ENCODE measurements at regions not wholly inside any gene's neighbourhood (a gene's known extent, or its start where the extent isn't known, plus 50 kb on each side); places are given as distances from the start of the nearest gene placed in this dataset.

- no peak for DNase-seq (ENCODE audit: low read depth in 2 of 2)
Observed at GRCh38 chr11:41971592-41971991, 512.1 kb upstream of the LRRC4C start.

GRCh38 chr11:41978945-41979344, 519.5 kb upstream of the LRRC4C start:
- no peak for DNase-seq (ENCODE audit: low read depth in 2 of 2)

- no peak for DNase-seq (ENCODE audit: low read depth in 2 of 2)
Observed at GRCh38 chr11:41980741-41981140, 521.3 kb upstream of the LRRC4C start.

GRCh38 chr11:41982276-41982675, 522.8 kb upstream of the LRRC4C start:
- DNase-seq (ENCODE audit: low read depth in 2 of 2): no peak

DNA sequence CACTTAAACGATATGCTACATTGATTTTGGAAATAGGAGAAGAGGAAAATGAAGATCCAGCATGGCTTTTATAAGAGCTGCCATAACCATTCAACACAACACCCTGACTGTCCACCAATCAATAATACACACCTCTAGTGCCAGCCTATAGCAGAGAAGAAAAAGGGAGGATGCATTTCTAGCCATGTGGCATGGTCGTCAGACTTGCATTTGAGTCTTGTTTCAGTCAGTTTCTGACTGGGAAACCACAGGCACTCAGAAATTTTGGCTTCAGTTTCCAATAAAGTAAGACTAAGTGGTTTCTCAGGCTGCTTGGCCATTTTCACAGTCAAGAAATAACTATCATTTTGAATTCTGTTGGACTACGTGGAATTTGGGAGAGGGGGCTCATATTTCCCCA, 523.5 kb upstream of the LRRC4C start:
- DNase-seq (ENCODE audit: low read depth in 2 of 2): no peak

DNA sequence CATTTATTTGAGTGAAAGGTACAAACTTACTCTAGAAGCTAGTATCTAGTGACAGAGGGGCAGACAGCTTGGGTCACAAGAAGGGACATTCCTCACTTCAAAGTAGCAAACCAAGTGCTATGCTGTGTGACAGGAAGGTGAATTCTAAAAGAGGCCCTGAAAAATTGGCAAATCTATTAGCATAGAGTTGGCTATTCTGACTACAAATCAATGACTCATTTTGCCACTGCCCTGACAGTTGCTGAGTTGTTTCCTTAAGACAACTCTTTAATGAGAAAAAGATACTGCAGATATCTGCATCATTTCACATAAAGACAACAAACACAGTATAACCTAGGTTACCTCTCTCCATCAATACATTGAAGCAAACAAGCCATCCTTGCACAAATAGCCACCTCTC, 524.0 kb upstream of the LRRC4C start:
- DNase-seq (ENCODE audit: low read depth in 2 of 2): no peak

DNA sequence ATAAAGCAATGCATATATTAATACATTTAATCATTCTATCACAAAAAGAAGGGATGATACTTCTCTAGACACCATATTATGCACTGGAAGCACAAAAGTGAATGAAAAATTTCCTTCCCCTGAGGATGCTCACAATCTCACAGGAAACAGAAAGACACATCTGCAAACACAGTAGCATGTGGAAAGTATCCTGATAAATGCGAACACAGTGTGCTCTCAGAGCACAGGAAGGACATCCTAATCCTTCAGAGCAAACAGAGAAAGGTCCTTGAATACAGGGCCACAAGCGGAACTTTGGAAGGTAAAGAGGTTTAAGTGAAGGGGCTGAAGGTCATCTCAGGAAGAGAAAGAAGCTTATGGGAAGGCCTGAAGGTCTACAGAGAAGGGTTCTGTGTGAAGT, 524.6 kb upstream of the LRRC4C start:
- no peak for DNase-seq (ENCODE audit: low read depth in 2 of 2)

DNA sequence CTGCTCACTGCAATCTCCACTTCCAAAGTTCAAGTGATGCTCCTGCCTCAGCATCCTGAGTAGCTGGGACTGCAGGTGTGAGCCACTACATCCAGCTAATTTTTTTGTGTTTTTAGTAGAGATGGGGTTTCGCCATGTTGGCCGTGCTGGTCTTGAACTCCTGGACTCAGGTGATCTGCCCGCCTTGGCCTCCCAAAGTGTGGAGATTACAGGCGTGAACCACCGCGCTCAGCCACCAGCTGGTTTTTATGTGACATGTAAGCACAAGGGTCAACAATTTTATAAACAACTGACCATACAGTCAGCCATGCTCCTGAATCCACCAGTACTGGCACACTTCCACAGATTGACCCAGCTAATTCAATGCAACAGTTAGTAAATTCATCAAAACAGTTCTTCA, 526.3 kb upstream of the LRRC4C start:
- DNase-seq (ENCODE audit: low read depth in 2 of 2): no peak

DNA sequence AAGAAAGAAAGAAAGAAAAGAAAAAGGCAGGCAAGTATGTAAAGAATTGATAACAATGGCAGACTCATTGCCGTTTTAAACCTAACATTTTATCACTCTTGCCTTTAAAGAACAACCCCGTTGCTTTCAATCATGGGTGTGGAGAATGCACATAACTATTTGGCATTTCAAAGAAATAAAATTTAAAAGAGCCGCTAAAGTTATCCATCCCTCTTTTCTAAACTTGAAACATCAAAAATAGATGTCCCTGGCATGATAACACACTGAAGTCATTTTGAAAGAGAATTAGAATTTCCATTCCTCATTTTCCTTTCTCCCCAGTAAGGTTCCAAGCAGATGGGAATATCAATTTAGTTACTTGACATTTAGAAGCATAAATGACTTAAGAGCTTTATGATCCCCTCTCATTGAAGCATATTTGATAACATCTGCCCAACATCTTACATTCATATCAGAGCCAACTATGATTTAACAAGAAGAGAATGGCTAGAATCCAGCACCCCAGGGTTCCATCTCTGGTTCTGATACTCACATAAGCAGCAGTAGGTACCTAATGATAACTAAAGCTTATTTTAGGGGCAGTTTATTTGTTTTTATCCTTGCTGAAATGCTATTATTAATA, 529.6 kb upstream of the LRRC4C start:
- no peak for DNase-seq (ENCODE audit: low read depth in 2 of 2)

GRCh38 chr11:41989823-41990380, 530.5 kb upstream of the LRRC4C start:
- no peak for DNase-seq (ENCODE audit: low read depth in 2 of 2)

- DNase-seq (ENCODE audit: low read depth in 2 of 2): no peak
Observed at GRCh38 chr11:41996533-41996932, 537.1 kb upstream of the LRRC4C start.

DNA sequence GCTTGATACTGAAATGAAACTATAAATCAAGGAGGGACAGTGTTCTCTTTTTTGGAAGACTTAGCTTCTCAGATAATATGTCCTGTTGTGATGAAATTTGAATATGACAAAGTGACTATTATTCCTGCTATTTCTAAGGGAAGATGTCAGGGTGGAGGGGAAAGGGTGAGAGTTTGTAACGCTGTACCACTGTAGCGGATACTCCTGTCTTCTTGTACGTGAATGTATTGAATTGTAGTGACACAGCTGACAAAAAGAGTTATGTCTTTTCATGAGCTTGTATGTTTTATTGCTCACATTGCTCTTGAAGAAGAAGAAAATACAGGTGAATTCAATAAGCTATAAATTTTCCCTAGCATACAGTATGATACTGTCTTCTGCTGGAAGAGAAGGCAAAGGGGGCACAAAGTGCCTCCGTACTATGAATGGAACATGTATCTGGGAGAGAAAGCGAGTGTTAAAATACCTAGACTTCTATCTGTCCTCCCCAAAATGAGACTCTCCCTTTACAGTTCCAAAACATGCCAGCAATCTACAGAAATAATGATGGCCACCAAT, 538.5 kb upstream of the LRRC4C start:
- DNase-seq (ENCODE audit: low read depth in 2 of 2): no peak

DNA sequence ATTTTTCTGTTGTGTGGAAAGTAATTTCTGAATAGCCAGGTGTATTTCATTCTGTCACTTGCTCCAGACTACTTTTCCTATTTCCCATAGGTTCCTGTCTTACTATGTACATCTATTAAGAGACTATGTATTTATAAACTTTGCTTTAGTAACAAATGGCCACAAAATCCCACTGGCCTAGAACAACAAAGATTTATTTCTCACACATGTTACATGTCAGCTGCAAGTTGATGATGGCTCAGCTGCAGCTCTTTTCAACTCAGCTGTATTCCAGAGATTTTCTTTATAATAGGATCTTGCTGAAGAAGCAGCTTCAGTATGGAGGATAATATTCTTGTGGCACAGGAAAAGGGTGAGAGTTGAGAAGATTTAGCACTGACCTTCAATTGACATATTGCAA, 539.6 kb upstream of the LRRC4C start:
- DNase-seq (ENCODE audit: low read depth in 2 of 2): no peak

GRCh38 chr11:42003801-42004200, 544.3 kb upstream of the LRRC4C start:
- DNase-seq (ENCODE audit: low read depth in 2 of 2): no peak

GRCh38 chr11:42006766-42007165, 547.3 kb upstream of the LRRC4C start:
- DNase-seq (ENCODE audit: low read depth in 2 of 2): no peak

GRCh38 chr11:42012271-42012670, 552.8 kb upstream of the LRRC4C start:
- no peak for DNase-seq (ENCODE audit: low read depth in 2 of 2)

DNA sequence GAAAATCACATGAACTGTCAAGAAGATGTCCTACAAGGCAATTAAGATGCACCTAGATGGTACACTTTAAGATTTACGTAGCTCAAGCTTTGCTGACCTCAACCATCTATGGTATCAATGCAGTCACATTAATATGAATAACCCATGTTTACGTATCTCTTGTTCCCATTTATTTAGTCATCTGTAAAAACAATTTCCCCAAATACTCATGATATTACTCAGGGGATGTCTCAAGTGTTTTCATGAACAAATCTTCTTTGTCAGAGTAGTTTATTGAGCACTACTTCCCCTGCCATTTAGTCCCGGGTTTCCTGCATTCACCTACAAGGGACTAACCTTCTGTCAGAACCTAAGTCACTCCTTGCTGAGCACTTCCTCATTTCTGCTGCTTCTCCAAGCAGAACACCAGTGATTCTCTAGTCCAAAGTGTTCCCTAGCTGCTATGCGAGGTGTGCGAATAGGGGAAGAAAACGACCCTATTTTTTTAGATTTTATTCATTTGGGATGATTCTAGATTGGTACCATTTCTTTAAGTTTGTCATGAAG, 554.3 kb upstream of the LRRC4C start:
- no peak for DNase-seq (ENCODE audit: low read depth in 2 of 2)

DNA sequence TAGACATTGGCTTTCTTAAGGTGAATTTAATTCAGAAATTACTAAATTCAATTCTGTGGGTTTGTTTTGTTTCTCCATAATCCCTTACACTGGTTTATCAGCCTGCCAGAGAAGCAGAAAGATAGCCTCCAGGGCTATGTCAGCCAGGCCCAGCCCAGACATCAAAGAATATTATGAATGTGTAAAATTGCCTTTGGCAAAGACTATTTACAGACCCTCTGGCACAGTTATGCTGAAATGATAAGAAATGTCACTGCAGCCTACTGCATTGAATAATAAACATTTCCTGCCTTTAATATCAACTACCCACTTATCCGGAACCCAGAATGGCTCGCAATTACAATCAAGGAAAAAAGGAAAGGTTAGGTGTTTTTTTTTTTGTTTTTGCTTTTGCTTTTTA, 562.5 kb upstream of the LRRC4C start:
- DNase-seq (ENCODE audit: low read depth in 2 of 2): no peak

GRCh38 chr11:42023267-42023666, 563.8 kb upstream of the LRRC4C start:
- DNase-seq (ENCODE audit: low read depth in 2 of 2): no peak

- no peak for DNase-seq (ENCODE audit: low read depth in 2 of 2)
Observed at GRCh38 chr11:42025121-42025803, 565.8 kb upstream of the LRRC4C start.

DNA sequence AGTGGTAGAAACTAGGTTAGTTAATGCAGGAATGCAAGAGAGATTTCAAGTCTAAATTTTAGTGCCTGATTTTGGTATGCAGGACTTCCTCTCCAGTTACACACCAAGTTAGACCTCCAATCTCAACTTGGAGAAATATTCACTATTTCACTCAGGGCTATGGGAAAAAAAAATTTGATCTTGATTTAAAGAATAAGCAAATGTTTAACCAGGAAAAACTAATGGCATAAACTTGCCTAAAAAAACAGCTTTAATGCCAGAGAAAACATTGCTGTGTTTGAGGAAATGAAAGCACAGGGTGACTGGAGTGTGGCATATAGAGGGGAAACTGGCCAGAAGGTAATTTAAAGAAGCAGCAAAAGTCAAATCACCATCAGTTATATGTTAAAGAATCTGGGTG, 575.4 kb upstream of the LRRC4C start:
- DNase-seq (ENCODE audit: low read depth in 2 of 2): no peak

DNA sequence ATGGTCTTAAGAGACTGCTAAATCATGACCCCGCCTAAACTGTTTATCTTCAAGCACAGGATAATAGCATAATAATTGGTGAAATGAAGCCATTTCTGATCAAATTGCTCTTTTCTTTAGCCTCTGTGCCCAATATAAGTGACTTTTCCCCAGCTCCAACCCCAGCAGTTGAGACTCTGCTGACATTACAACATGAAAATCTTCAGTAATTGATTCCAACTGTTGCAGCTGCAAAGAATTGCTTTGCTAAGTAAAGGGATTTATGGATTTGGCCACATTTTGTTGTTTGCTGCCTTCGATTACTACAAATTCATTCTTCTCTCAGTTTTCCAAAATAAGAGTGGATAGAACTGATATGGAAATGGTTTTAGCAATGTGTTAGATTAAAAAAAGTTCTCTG, 576.7 kb upstream of the LRRC4C start:
- DNase-seq (ENCODE audit: low read depth in 2 of 2): no peak

DNA sequence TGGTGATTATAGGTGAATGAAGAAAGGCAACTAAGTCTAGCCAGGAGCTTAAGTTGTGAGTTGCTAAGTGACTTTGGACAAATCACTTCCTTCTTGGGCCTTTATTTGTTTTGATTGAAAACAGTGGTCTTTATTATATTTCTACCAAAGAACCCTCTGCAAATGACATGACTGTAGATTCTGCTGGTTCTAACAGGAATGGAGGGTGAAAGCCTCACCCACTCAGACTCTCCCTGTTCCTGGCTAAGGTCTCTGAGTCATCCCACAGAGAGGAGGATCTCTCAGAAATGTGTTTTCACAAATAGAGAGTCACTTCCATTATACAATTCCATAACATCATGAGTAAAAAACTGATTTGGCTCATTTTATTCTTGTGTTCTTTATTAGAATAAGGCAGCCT, 583.9 kb upstream of the LRRC4C start:
- DNase-seq (ENCODE audit: low read depth in 2 of 2): no peak

Data from fibroblast of skin of left biceps (primary cell).